ENCODE measurements at regions not wholly inside any gene's neighbourhood (a gene's known extent, or its start where the extent isn't known, plus 50 kb on each side); places are given as distances from the start of the nearest gene placed in this dataset.

- TF ChIP-seq, protein P1, sequence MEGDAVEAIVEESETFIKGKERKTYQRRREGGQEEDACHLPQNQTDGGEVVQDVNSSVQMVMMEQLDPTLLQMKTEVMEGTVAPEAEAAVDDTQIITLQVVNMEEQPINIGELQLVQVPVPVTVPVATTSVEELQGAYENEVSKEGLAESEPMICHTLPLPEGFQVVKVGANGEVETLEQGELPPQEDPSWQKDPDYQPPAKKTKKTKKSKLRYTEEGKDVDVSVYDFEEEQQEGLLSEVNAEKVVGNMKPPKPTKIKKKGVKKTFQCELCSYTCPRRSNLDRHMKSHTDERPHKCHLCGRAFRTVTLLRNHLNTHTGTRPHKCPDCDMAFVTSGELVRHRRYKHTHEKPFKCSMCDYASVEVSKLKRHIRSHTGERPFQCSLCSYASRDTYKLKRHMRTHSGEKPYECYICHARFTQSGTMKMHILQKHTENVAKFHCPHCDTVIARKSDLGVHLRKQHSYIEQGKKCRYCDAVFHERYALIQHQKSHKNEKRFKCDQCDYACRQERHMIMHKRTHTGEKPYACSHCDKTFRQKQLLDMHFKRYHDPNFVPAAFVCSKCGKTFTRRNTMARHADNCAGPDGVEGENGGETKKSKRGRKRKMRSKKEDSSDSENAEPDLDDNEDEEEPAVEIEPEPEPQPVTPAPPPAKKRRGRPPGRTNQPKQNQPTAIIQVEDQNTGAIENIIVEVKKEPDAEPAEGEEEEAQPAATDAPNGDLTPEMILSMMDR (IDR thresholded peaks at IDR 0.05; ENCODE audit: insufficient read depth, low read length): no peak
- TF ChIP-seq SPI1 (IDR thresholded peaks at IDR 0.05; ENCODE audit: borderline replicate concordance, low read depth): no peak
- TF ChIP-seq REST (IDR thresholded peaks at IDR 0.05; ENCODE audit: insufficient replicate concordance, low read depth): no peak
- TF ChIP-seq POLR2AphosphoS5 (IDR thresholded peaks at IDR 0.05; ENCODE audit: low read depth): no peak
- TF ChIP-seq GABPA (IDR thresholded peaks at IDR 0.05; ENCODE audit: low read depth): no peak
These were observed 223.1 kb downstream of the MZT1 start for GRCh38 chr13:72504131-72504841.
